GM19452 (cell line): ENCODE measurements at regions not wholly inside any gene's neighbourhood (a gene's known extent, or its start where the extent isn't known, plus 50 kb on each side); places are given as distances from the start of the nearest gene placed in this dataset.

ENCODE experiments used
- ATAC-seq: cut with Tn5 transposase; IDR thresholded peaks from one replicate; pipeline ENCODE4 v1.9.1; 2021; ENCODE audit not compliant: unreplicated experiment

DNA sequence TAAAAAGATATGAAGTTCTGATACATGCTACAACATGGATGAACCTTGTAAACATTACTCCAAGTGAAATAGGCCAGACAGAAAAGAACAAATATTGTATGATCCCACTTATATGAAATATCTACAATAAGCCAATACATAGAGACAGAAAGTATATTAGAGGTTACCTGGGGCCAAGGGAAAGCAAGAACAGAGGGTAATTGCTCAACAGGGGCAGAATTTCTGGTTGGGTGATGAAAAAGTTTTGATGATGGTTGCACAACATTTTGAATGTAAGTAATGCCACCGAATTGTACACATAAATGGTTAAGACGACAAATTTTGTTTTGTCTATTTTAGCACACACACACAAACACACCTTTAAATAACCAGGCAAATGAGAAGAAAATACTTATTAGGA lies 268.4 kb downstream of the FOXO1 start:
- no peak for ATAC-seq

DNA sequence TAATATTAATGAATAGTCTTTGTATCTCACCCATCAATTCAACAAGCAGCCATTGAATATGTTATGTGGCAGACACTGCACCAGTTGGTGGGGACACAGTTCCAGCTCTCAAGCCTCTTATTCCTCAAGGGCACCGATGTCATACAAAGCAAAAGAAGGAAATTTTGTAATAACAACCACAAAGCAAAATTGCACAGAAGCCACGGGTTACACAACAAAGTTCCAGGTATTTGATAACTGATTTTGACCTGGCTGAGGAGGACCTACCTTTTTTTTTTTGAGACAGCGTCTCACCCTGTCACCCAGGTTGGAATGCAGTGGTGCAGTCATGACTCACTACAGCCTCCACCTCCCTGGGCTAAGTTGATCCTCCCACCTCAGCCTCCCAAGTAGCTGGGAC lies 266.7 kb downstream of the FOXO1 start:
- ATAC-seq = no peak

DNA sequence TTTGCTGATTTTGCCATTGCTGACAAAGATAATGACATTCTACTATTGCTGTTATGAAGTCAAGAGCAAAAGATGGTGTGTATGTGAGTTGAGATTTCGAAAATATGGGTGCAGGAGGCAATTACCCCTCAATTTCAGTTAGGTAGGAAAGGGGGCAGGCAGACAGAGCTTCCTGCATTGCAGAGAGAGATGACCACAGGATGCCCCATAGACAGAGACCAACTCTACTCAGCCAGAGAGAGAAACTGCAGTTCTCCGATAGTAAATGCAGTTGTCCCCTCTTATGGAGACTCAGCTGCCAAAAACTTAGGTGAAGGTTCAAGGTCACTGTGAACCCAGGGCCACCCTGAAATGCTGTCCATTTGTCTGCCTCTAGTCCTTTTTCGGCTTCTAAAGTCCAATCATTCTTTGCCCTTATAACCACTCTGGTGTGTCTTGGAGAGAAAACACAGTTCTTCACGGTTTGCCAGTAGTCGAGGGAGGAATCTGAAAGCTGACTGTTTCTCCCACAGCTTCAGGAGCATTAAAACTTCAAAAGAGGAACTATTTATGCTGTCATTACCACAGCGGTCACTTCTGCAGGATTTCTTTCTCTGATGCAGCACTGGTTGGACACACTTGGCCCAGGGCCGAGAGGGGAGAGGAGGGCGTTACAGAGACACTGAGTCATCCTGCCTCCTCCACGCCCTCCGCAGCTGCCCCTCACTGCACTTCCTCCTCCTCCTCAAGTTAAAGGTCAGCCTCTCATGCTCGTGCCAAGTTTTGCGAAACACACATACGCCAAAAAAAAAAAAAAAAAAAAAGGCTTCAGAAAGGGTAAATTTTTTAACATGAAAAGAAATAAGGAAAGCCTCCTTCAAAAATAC lies 264.3 kb downstream of the FOXO1 start:
- peak; percentile 98 for ATAC-seq

DNA sequence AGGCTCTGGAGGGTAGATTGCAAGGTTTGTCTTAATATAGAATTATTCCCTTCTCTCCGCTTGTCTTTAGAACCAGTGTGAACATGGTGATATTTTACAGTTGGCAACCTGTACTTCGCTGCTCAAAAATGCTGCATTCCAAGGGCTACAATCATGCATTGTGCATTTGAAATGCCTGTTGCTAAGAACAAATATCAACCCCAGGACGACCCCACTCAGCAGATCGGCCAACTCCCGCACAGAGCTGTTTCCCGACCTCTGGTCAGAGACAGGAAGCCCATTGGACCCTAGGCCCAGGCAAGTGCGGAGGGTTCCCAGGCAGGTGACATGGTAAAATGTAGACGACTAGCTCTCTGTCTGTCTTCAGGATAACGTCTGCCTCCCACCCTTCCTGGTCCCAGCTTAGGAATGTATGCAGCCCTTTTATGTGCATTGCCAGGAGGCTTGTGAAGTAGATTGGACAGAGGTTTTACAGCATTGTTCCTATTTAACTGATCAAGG lies 263.5 kb downstream of the FOXO1 start:
- no peak for ATAC-seq

DNA sequence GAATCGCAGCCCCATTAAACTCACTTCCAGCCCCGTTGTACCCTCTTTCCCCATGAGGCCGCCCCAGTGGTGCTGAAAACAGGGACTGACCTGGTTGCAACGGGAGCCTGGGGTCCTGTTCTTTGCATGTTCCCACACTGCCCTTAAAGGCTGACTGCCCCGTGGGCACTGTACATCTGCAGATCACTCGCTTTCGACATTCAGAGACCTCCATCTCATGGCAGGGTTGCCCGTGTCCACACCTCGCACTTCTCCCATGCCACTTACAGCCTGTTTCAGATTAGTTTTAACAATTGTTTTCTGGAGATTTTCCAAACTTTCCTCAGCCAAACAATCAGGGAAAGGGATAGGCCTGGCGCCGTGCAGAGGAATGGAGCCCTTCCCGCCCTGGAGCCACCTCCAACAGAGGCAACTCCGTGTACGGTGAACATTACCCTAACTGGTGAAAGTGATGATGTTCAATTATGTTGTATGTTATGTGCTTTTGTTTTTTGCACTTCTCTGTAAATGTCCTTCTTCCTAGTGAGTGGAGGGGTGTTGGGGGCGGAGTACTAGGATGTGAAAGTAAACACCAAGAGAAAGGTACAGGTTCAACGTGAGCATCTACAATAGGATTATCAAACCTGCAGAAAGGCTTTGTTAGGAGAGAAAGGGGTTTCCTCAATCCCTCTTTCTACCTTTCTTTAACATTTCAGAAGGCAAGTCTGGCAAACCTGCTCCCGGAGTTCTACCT lies 262.8 kb downstream of the FOXO1 start:
- no peak for ATAC-seq

DNA sequence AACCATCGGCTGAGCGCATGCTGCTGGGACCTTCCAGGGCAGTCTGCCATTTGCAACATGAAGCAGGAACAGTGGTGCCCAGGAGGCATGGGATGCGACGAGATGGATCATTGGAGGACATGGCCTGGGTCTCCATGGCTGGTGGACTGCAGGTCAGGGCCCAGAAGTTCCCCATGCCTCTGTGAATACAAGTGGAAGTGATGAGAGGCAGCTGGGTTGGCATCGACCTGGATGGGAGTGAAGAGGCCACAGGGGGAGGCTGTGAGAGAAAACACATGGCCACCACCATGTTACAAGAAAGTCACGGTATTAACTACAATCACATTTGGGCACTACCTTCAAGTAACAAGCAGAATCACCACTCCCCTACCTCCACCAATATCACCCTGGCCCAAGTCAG lies 262.0 kb downstream of the FOXO1 start:
- no peak for ATAC-seq

DNA sequence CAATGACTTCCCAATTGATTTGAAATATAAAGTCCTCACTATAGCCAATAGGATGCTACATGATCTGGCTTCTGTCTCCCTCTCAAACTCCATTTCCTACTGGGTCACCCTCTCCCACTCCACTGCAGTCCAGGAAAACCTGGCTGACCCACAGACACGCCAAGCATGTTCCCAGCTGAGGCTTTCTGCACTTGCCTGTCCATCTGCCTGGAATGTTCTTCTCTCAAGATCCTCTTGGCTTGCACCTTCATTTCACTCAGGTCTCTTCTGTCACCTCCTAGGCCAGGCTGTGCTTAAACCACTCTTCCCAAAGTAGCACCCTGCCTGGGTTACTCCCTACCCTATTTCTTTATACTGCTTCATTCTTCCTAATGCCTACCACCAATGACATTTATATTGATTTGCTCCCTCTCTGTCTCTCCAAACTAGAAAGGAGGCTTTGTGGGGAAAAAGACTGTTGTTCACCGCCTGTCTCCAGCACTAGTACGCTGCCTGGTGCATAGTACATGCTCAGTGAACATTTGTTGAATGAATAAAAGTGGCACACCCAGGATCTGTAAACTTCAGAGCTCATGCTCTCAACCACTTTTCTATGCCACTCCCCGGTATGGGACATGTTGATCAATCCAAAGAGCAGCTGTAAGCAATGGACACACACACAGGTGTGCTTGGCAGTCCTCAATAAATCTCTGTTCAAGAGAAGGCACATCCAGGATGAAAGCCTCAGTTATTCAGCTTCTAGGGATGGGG lies 261.3 kb downstream of the FOXO1 start:
- no peak for ATAC-seq

DNA sequence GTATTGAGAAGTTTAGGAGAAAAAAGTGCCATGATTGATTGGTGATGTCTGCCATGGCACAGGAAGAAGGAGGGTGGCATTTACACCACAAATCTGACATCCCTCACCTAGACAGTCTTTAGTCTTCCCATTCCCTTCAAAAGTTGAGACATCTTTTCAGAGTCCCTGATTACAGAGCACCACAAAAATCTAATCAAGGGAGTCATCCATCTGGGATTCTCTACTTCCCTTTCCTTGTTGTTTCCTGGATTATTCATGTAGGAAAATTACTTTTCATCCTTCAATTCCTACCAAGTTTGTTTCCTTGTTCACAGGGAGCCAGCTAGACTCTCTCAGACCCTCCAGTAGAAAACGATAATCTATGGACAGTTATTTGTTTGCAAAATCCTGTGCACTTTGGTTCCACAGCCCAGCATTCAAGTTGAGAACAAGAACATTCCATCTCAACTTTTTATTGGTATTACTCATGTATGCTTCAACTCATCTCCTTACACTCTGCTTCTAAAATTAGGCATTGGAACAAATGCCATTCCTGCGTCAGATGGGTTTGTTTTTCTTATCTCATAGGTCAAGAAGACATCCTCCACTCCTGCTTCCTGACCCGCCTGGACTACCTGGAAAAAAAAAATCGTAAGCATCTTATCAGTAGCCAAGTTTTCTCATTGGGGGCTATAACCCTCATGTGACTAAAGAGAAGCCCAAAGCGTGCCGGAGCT lies 259.9 kb downstream of the FOXO1 start:
- no peak for ATAC-seq

DNA sequence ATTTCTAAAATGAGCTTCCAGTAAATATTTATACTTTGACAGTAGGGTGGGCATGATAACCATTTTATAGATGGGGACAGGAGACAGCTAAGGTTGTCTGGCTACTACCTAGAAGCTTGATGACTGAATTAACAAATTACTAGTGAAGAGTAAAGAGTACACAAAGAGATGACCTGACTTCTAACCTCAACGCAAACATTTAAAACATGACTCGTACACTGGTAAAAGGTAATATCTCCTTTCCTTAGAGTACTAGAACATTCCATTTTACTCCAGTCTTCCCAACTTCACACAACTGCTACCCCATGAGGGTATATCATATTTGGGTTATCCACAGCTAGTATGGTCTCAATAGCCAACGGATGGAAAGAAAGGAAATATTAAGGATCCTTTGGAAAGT lies 258.9 kb downstream of the FOXO1 start:
- ATAC-seq = no peak

DNA sequence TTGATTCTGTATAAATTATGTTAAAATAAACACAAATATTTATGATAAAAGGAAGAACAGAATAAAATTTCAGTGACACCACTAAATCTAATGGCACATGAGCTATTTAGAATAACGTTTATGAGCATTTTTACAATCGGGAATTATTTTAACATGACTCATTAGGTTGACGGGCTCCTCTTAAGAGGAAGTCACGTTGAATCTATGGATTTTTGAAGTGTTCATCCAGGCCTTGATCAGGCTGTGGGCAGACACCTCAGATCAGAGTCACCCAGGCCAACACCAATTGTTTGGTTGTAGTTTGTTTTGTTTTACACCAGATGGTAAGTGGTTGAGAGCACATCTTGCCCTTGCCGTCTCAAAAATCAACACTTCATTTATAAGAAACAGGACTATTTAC lies 257.8 kb downstream of the FOXO1 start:
- ATAC-seq = no peak

DNA sequence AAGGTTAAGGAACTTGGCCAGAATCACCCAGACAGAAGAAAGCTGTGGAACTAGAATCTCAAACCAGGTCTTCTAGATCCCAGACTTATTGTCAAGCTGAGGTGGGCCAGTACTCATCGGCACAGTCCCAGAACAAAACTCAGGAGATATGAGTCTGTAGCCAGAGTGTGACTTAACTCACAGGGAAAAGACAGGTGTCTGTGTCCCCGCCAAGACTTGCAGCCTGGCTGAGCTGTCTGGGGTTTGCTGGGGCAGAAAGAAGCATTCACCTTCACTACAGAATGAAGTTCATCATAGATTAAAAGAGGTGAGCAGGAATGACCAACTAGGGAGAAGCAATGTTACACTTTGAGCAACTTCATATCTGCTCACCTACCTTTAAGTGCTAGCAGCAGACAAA lies 257.2 kb downstream of the FOXO1 start:
- no peak for ATAC-seq

DNA sequence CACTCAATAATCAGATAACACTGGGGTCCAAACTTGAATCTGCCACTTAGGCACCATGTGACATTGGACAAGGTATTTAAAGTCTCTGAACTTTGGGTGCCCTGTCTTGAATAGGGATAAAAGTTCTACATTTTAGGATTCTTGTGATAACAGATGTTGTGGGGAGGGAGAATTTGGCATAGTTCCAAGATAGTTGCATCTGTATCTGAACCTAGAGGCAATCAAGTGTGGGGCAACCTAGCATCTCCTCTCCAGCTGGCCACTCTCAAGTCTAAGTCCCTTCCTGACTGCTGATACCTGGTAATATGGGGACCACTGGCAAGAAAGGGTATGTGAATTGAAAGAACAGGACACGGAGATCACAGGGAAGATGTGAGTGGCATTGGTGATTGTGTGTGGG lies 256.1 kb downstream of the FOXO1 start:
- ATAC-seq = no peak

DNA sequence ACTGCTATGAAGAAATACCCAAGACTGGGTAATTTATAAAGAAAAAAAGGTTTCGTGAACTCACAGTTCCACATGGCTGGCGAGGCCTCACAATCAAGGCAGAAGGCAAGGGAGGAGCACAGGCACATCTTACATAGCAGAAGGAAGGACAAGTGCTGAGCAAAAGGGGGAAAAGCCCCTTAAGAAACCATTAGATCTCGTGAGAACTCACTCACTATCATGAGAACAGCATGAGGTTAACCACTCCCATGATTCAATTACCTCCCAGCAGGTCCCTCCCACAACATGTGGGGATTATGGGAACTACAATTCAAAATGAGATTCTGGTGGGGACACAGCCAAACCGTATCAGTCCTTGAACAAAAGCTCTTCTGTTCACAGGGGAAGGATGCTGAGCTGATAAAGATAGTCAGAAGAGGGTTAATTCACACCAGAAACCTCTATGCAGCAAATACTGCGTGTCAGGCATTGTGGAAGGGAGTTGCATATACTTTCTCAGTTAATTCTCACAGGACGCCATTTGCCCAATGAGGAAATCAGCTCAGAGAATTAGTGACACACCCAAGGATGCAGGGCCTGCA lies 246.2 kb downstream of the FOXO1 start:
- no peak for ATAC-seq

DNA sequence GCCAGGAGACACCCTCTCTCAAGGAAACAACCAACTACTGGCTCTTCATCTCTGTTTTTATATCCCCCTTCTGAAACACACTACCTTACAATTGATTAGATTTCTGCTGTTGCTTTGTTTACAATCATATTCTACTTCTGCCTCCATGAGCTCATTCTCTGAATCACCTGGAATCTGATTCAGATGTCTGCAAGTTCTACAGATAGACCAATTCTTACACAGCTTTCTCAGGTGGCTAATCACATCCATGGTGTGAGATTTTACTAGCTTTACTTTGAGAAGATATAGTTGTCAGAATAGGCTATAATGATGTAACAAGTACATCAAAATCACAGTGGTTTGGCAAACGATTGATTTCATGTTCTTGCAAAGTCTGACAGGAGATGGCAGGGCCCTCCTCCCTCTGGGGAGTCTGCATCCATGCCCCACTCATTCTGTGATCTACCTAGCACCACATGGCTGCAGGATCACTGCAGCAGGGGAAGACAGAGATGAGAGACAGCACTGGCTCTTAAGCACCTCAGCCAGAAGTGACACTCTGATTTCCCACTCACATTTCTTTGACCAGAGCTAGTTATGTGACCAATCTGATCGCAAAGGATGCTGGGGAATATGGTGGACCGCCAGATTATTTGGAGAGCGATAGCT lies 243.7 kb downstream of the FOXO1 start:
- ATAC-seq = no peak

DNA sequence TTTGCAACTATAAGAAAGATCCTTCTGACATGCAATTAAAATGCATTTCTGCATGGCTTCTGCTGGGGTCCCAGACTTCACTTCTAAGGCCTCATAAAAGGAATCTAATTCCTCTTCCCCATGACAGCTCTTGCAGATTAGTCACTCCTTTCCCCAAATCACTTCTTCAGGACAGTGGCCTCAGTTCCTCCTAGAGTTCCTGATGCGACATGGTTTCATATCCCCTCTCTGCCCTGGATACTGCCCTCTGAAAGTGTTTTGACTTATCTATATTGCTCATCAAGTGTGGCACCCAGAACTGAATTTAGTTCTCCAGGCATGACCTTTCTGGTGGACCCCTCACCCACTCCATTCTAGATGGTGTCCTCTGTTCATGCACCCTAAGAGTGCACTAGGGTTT lies 238.1 kb downstream of the FOXO1 start:
- no peak for ATAC-seq

DNA sequence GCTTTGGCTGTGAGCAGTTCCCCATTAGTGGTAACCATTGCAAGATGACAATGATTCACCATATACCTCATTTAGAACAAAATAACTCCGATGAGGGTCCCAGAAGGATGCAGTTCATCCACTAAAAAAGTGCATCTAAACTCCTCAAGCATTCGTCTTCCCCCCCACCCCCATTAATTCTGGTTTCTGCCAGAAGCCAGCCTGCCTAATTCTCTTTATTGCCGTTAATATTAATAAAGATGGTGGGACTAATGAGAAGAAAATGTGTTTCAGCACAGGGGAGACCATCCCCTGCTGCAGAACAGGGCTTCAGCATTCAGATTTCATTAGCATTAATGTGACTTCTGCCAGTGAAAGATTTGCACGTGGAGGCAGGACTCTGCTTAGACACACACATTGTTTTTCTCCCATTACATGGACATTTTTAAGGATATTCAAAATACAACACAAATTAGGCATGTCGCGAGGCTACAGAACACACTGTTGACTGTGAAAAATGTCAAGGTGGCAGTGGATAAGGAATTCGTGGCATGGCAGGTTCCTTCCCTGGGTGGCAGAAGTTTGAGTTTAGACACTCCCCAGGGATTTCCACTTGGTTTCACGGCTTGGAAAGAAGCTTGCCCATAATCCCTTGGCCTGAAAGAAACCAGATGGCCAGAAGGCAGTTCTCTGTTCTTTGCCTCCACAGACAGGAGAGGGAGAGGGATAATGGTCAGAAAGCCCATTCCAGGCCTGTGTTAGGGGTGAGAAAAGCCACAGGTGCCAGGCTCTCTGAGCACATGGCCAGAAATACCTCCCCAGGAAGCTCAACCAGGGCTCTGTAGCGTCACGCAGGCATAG lies 236.5 kb downstream of the FOXO1 start:
- ATAC-seq = no peak

DNA sequence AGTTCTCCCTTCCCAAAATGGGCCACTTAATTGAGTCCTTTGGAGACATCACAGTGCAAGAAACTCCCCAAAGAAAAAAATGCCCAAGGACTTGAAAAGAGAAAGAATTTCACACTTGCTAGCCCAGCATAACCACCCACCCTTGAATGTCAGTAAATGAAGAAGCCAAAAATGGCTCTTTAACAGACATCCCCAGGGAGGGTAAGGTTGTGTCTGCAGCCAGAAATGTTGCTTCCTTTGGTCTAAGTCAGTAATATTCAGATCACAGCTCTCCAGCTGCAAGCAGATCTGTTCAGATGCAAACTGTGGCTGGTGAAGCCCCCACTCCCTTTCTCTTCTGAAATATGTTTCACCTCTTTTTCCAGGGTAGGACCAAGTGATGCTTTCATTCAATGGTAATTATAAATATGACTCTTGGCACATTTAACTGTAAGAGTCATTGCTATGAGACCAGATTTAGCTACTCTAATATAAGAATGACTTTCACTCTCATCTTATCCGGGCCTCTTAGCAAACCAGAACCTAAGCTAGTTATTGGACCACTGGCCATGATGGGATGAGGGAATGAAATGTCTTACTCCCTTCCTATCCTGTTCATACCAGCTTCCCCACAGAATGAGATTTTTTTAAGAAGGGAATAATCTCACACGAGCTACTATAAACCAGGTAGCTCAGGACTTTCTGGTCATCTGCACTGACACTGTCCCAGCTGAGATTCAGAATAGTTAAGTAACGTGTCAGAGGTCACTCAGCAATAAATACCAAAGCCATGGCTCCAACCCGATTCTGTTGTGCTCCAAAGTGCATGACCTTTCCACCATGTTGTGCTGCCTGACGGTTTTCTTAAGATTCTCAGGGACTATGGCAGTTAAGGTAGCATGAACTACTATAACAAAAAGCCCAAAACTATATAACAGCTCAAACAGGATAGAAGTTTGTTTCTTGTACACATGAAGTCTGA lies 234.1 kb downstream of the FOXO1 start:
- ATAC-seq = peak; percentile 72

DNA sequence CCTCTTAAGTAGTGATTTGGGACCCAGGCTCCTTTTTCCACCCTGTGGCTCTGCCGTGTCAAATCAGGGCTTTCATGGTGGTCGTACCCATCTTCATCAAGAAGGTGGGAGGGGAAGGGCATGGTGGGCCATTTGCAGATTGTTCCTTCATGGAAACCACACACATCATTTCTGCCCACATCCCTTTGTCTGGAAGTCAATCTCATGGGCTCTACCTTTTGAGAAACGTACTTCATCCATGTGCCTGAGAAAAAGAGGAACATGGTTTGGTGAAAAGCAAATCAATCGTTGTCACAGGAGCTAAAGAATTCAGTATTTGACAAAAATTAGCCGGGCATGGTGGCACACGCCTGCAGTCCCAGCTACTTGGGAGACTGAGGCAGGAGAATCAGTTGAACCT lies 233.4 kb downstream of the FOXO1 start:
- ATAC-seq = no peak
